ENCODE measurements at regions not wholly inside any gene's neighbourhood (a gene's known extent, or its start where the extent isn't known, plus 50 kb on each side); places are given as distances from the start of the nearest gene placed in this dataset.
"Not testable (repeated sequence)": the region's sequence is repeated elsewhere in the genome, so short reads cannot be mapped to it uniquely, and the experiment has no call there.

DNA sequence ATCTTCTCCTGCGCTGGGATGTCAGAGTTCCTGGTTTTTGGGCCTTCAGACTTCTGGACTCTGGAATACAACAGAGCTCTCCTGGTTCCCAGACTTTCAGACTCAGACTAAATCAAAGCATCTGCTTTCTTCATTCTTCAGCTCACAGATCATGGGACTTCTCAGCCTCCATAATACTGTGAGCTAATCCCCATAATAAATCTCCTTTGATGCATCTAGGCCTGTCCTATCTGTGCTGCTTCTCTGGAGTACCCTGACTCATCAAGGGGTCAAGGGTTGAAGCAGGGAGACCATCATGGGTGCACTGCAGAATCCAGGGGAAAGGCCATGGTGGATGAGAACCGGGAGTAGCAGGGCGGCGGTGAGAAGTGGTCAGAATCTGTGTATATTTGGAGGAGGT, 1094.1 kb upstream of the TMEM132C start:
- no peaks in the 10 kb centered on the region for H3K27me3 ChIP-seq (ENCODE audit: insufficient read depth, low read depth, low read length)
- H3K27ac ChIP-seq (ENCODE audit: low read length) = no peak overlapping the region
- no peak overlapping the region for H3K9ac ChIP-seq (ENCODE audit: low read length)
- no peak for TF ChIP-seq EP300 (conservative IDR thresholded peaks at IDR 0.05; ENCODE audit: poor library complexity, severe bottlenecking)
- no peak for TF ChIP-seq SMC3 (conservative IDR thresholded peaks at IDR 0.05; ENCODE audit: poor library complexity)
- TF ChIP-seq POLR2AphosphoS5 (IDR thresholded peaks at IDR 0.05) = no peak
- TF ChIP-seq, protein P1, sequence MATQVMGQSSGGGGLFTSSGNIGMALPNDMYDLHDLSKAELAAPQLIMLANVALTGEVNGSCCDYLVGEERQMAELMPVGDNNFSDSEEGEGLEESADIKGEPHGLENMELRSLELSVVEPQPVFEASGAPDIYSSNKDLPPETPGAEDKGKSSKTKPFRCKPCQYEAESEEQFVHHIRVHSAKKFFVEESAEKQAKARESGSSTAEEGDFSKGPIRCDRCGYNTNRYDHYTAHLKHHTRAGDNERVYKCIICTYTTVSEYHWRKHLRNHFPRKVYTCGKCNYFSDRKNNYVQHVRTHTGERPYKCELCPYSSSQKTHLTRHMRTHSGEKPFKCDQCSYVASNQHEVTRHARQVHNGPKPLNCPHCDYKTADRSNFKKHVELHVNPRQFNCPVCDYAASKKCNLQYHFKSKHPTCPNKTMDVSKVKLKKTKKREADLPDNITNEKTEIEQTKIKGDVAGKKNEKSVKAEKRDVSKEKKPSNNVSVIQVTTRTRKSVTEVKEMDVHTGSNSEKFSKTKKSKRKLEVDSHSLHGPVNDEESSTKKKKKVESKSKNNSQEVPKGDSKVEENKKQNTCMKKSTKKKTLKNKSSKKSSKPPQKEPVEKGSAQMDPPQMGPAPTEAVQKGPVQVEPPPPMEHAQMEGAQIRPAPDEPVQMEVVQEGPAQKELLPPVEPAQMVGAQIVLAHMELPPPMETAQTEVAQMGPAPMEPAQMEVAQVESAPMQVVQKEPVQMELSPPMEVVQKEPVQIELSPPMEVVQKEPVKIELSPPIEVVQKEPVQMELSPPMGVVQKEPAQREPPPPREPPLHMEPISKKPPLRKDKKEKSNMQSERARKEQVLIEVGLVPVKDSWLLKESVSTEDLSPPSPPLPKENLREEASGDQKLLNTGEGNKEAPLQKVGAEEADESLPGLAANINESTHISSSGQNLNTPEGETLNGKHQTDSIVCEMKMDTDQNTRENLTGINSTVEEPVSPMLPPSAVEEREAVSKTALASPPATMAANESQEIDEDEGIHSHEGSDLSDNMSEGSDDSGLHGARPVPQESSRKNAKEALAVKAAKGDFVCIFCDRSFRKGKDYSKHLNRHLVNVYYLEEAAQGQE (IDR thresholded peaks at IDR 0.05; ENCODE audit: borderline replicate concordance) = no peak
- no peak for TF ChIP-seq MXI1 (conservative IDR thresholded peaks at IDR 0.05; ENCODE audit: poor library complexity, severe bottlenecking)
- TF ChIP-seq, protein P2, sequence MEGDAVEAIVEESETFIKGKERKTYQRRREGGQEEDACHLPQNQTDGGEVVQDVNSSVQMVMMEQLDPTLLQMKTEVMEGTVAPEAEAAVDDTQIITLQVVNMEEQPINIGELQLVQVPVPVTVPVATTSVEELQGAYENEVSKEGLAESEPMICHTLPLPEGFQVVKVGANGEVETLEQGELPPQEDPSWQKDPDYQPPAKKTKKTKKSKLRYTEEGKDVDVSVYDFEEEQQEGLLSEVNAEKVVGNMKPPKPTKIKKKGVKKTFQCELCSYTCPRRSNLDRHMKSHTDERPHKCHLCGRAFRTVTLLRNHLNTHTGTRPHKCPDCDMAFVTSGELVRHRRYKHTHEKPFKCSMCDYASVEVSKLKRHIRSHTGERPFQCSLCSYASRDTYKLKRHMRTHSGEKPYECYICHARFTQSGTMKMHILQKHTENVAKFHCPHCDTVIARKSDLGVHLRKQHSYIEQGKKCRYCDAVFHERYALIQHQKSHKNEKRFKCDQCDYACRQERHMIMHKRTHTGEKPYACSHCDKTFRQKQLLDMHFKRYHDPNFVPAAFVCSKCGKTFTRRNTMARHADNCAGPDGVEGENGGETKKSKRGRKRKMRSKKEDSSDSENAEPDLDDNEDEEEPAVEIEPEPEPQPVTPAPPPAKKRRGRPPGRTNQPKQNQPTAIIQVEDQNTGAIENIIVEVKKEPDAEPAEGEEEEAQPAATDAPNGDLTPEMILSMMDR (IDR thresholded peaks at IDR 0.05; ENCODE audit: poor library complexity, severe bottlenecking) = no peak
- no peak for TF ChIP-seq RAD21 (conservative IDR thresholded peaks at IDR 0.05)
- no peak for TF ChIP-seq TAF1 (IDR thresholded peaks at IDR 0.05; ENCODE audit: low read depth)
- no peak for TF ChIP-seq EZH2 (IDR thresholded peaks at IDR 0.05; ENCODE audit: borderline replicate concordance, insufficient read depth, low read length, poor library complexity, severe bottlenecking)
- H4K20me1 ChIP-seq (ENCODE audit: insufficient read depth) = no peaks in the 10 kb centered on the region
- no peaks in the 10 kb centered on the region for H3K79me2 ChIP-seq (replicated peaks; ENCODE audit: insufficient read depth, low read length)
- H2AFZ ChIP-seq (ENCODE audit: low read depth, low read length) = no peak overlapping the region
- no peaks in the 10 kb centered on the region for H3K9me2 ChIP-seq (ENCODE audit: insufficient read depth, low read length)
- no peak overlapping the region for H3K4me2 ChIP-seq (ENCODE audit: low read length)
- H3K9me3 ChIP-seq (ENCODE audit: low read length) = no peaks in the 10 kb centered on the region
- no peaks in the 10 kb centered on the region for H3K36me3 ChIP-seq (ENCODE audit: insufficient read depth, low read length)
- H3K4me3 ChIP-seq (ENCODE audit: low read length) = no peak overlapping the region
- no peaks in the 10 kb centered on the region for H3F3A ChIP-seq (ENCODE audit: insufficient read depth, low read length, poor library complexity, severe bottlenecking)

DNA sequence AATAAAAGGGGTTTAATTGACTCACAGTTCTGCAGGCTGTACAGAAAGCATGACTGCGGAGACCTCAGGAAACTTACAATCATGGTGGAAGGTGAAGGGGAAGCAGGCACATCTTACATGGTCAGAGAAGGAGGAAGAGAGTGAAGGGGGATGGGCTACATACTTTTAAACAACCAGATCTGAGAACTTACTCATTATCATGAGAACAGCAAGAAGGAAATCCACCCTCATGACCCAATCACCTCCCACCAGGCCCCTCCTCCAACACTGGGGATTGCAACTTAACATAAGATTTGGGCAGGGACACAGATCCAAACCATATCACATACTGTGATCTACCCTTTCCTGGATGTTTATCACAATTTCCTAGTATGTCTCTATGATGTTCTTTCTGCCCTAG, 1093.0 kb upstream of the TMEM132C start:
- not testable (repeated sequence) for H3K9ac ChIP-seq (ENCODE audit: low read length); H3K27ac ChIP-seq (ENCODE audit: low read length); H3F3A ChIP-seq (ENCODE audit: insufficient read depth, low read length, poor library complexity, severe bottlenecking); H3K4me3 ChIP-seq (ENCODE audit: low read length); H3K79me2 ChIP-seq (replicated peaks; ENCODE audit: insufficient read depth, low read length); H2AFZ ChIP-seq (ENCODE audit: low read depth, low read length); H3K4me2 ChIP-seq (ENCODE audit: low read length); H4K20me1 ChIP-seq (ENCODE audit: insufficient read depth); H3K9me3 ChIP-seq (ENCODE audit: low read length); H3K27me3 ChIP-seq (ENCODE audit: insufficient read depth, low read depth, low read length); H3K9me2 ChIP-seq (ENCODE audit: insufficient read depth, low read length); H3K36me3 ChIP-seq (ENCODE audit: insufficient read depth, low read length)

DNA sequence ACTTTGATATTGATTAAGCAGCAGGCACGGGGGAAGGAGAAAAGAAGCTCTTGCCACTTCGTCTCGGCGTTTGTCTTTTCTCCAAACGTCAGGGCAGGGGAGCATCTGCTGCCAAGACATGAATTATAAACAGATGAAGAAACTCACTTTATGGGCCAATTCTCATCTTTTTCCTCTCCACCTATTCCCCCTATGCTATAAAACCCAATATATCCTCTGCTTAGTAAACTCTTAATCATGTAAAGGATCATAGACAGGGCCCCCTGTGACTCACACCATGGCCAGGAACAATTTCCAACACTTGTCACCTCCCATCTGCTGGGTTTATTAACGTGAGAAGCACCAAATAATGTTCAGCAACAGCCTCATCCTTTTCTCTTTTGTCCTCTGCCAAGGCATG, 1092.1 kb upstream of the TMEM132C start:
- Histone ChIP-seq H3K9me2 (ENCODE audit: insufficient read depth, low read length) (no peaks in the 10 kb centered on the region), H3K79me2 (replicated peaks; ENCODE audit: insufficient read depth, low read length) (no peaks in the 10 kb centered on the region), H3K36me3 (ENCODE audit: insufficient read depth, low read length) (no peaks in the 10 kb centered on the region), H3K9ac (ENCODE audit: low read length) (no peak overlapping the region), H3K27ac (ENCODE audit: low read length) (no peak overlapping the region), H4K20me1 (ENCODE audit: insufficient read depth) (no peaks in the 10 kb centered on the region), H3K27me3 (ENCODE audit: insufficient read depth, low read depth, low read length) (no peaks in the 10 kb centered on the region), H3K9me3 (ENCODE audit: low read length) (no peaks in the 10 kb centered on the region), H3K4me3 (ENCODE audit: low read length) (no peak overlapping the region), H3F3A (ENCODE audit: insufficient read depth, low read length, poor library complexity, severe bottlenecking) (no peaks in the 10 kb centered on the region), H2AFZ (ENCODE audit: low read depth, low read length) (no peak overlapping the region), H3K4me2 (ENCODE audit: low read length) (no peak overlapping the region)
- TF ChIP-seq EZH2 (IDR thresholded peaks at IDR 0.05; ENCODE audit: borderline replicate concordance, insufficient read depth, low read length, poor library complexity, severe bottlenecking) = no peak
- no peak for TF ChIP-seq POLR2AphosphoS5 (IDR thresholded peaks at IDR 0.05)
- TF ChIP-seq, protein P2 (IDR thresholded peaks at IDR 0.05; ENCODE audit: poor library complexity, severe bottlenecking) = no peak
- no peak for TF ChIP-seq EP300 (conservative IDR thresholded peaks at IDR 0.05; ENCODE audit: poor library complexity, severe bottlenecking)
- TF ChIP-seq, protein P1 (IDR thresholded peaks at IDR 0.05; ENCODE audit: borderline replicate concordance) = no peak
